SK-N-SH treated with all-trans-retinoic acid at 6 μM for 48 hours (cell line): ENCODE measurements at regions not wholly inside any gene's neighbourhood (a gene's known extent, or its start where the extent isn't known, plus 50 kb on each side); places are given as distances from the start of the nearest gene placed in this dataset.

ENCODE experiments used
- ARNTL ChIP-seq: fragments of 450-650 bp; formaldehyde crosslinking; IDR thresholded peaks from 2 replicates; pipeline ENCODE4 v1.5.0; 2020; ENCODE audit warnings: low read depth, mild to moderate bottlenecking, moderate library complexity, borderline replicate concordance
- CREB5 ChIP-seq: fragments of 250-450 bp; sonication (Bioruptor Pico); IDR thresholded peaks from 2 replicates; pipeline ENCODE4 v1.5.1; 2020; ENCODE audit warnings: low read depth, mild to moderate bottlenecking, moderate library complexity
- CSDC2 ChIP-seq: fragments of 250-450 bp; sonication (Bioruptor Pico); IDR thresholded peaks from 2 replicates; pipeline ENCODE4 v1.5.0; 2020; ENCODE audit warnings: mild to moderate bottlenecking, moderate library complexity
- ESRRG ChIP-seq: fragments of 250-450 bp; sonication (Bioruptor Pico); IDR thresholded peaks from 2 replicates; pipeline ENCODE4 v1.6.1; 2021; ENCODE audit warnings: mild to moderate bottlenecking
- PATZ1 ChIP-seq: fragments of 250-450 bp; sonication (Bioruptor Pico); IDR thresholded peaks from 2 replicates; pipeline ENCODE4 v1.8.0; 2020; ENCODE audit warnings: mild to moderate bottlenecking, moderate library complexity, borderline replicate concordance
- POU6F1 ChIP-seq: fragments of 250-450 bp; sonication (Bioruptor Pico); IDR thresholded peaks from 2 replicates; pipeline ENCODE4 v1.8.0; 2021; ENCODE audit warnings: low read depth, mild to moderate bottlenecking, moderate library complexity, borderline replicate concordance
- PPARA ChIP-seq: fragments of 250-450 bp; sonication (Bioruptor Pico); IDR thresholded peaks from 2 replicates; pipeline ENCODE4 v1.5.0; 2020; ENCODE audit warnings: mild to moderate bottlenecking, borderline replicate concordance
- RARB ChIP-seq: fragments of 250-450 bp; sonication (Bioruptor Pico); IDR thresholded peaks from 2 replicates; pipeline ENCODE4 v1.8.0; 2021; ENCODE audit warnings: mild to moderate bottlenecking, moderate library complexity
- TOX ChIP-seq: fragments of 250-450 bp; sonication (Bioruptor Pico); IDR thresholded peaks from 2 replicates; pipeline ENCODE4 v1.8.0; 2021; ENCODE audit warnings: mild to moderate bottlenecking, moderate library complexity, borderline replicate concordance
- TSHZ2 ChIP-seq: fragments of 250-450 bp; sonication (Bioruptor Pico); IDR thresholded peaks from 2 replicates; pipeline ENCODE4 v1.5.0; 2020; ENCODE audit warnings: mild to moderate bottlenecking, moderate library complexity
- ZFP3 ChIP-seq: fragments of 250-450 bp; sonication (Bioruptor Pico); IDR thresholded peaks from 2 replicates; pipeline ENCODE4 v1.5.0; 2020; ENCODE audit warnings: mild to moderate bottlenecking, moderate library complexity
- ZNF70 ChIP-seq: fragments of 450-650 bp; formaldehyde crosslinking; IDR thresholded peaks from 2 replicates; pipeline ENCODE4 v1.5.0; 2020; ENCODE audit warnings: mild to moderate bottlenecking, moderate library complexity
- ZNF8 ChIP-seq: fragments of 450-650 bp; formaldehyde crosslinking; IDR thresholded peaks from 2 replicates; pipeline ENCODE4 v1.5.0; 2020; ENCODE audit warnings: mild to moderate bottlenecking, moderate library complexity

- TF ChIP-seq ARNTL (CRISPR knock-in tag) = no peak
- TF ChIP-seq PATZ1 (CRISPR knock-in tag) = no peak
- TF ChIP-seq ZNF70 (CRISPR knock-in tag) = no peak
- TF ChIP-seq RARB (CRISPR knock-in tag) = no peak
- TF ChIP-seq CREB5 (CRISPR knock-in tag) = no peak
- TF ChIP-seq ZNF8 (CRISPR knock-in tag) = no peak
- no peak for TF ChIP-seq ESRRG (CRISPR knock-in tag)
- TF ChIP-seq TSHZ2 (CRISPR knock-in tag) = no peak
- TF ChIP-seq ZFP3 (CRISPR knock-in tag) = no peak
- no peak for TF ChIP-seq POU6F1
- TF ChIP-seq TOX (CRISPR knock-in tag) = no peak
- TF ChIP-seq PPARA (CRISPR knock-in tag) = no peak
- TF ChIP-seq CSDC2 (CRISPR knock-in tag) = no peak
Measured at GRCh38 chr20:58146081-58146745, 82.2 kb downstream of the ANKRD60 start.
